ENCODE measurements at regions not wholly inside any gene's neighbourhood (a gene's known extent, or its start where the extent isn't known, plus 50 kb on each side); places are given as distances from the start of the nearest gene placed in this dataset.
"Not testable (repeated sequence)": the region's sequence is repeated elsewhere in the genome, so short reads cannot be mapped to it uniquely, and the experiment has no call there.

- peaks cover 5% of the 10 kb centered on the region for H3K27me3 Mint-ChIP-seq
- no peaks in the 10 kb centered on the region for H3K9me3 Mint-ChIP-seq
- H3K36me3 Mint-ChIP-seq (ENCODE audit: low read depth), result no peaks in the 10 kb centered on the region
- intact Hi-C loops (cut with micrococcal nuclease), result no loop called here
- no peaks in the 10 kb centered on the region for H3K4me1 Mint-ChIP-seq (ENCODE audit: low read depth)
- no peak overlapping the region for H3K27ac Mint-ChIP-seq
- no peak overlapping the region for H3K4me3 Mint-ChIP-seq
These were observed 109.8 kb downstream of the HMHB1 start for GRCh38 chr5:143921525-143922311.

GRCh38 chr5:143922718-143923117 lies 110.8 kb downstream of the HMHB1 start:
- no peak overlapping the region for H3K4me3 Mint-ChIP-seq
- H3K27ac Mint-ChIP-seq, result no peak overlapping the region
- intact Hi-C loops (cut with micrococcal nuclease), result no loop called here
- H3K4me1 Mint-ChIP-seq (ENCODE audit: low read depth), result no peaks in the 10 kb centered on the region
- H3K27me3 Mint-ChIP-seq, result peaks cover 3% of the 10 kb centered on the region
- no peaks in the 10 kb centered on the region for H3K9me3 Mint-ChIP-seq
- H3K36me3 Mint-ChIP-seq (ENCODE audit: low read depth), result no peaks in the 10 kb centered on the region

- no peaks in the 10 kb centered on the region for H3K9me3 Mint-ChIP-seq
- H3K27me3 Mint-ChIP-seq, result peaks cover 1% of the 10 kb centered on the region
- no peak overlapping the region for H3K27ac Mint-ChIP-seq
- intact Hi-C loops (cut with micrococcal nuclease), result no loop called here
- H3K4me1 Mint-ChIP-seq (ENCODE audit: low read depth), result no peaks in the 10 kb centered on the region
- no peaks in the 10 kb centered on the region for H3K36me3 Mint-ChIP-seq (ENCODE audit: low read depth)
- H3K4me3 Mint-ChIP-seq, result no peak overlapping the region
These were observed 111.8 kb downstream of the HMHB1 start for GRCh38 chr5:143923634-143924266.

- Mint-ChIP-seq H3K4me1 (ENCODE audit: low read depth) (no peaks in the 10 kb centered on the region), H3K36me3 (ENCODE audit: low read depth) (no peaks in the 10 kb centered on the region), H3K27ac (no peak overlapping the region), H3K4me3 (no peak overlapping the region), H3K27me3 (peaks cover 1% of the 10 kb centered on the region), H3K9me3 (no peaks in the 10 kb centered on the region)
- intact Hi-C loops (cut with micrococcal nuclease), result no loop called here
These were observed 112.5 kb downstream of the HMHB1 start for GRCh38 chr5:143924311-143924978.

DNA sequence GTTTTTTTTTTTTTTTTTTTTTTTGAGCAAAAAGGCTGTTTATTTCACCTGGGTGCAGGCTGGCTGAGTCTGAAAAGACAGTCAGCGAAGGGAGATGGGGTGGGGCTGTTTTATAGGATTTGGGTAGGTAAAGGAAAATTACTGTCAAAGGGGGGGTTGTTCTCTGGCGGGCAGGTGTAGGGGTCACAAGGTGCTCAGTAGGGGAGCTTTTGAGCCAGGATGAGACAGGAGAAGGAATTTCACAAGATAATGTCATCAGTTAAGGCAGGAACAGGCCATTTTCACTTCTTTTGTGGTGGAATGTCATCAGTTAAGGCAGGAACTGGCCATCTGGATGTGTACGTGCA lies 113.0 kb downstream of the HMHB1 start:
- H3K27me3 Mint-ChIP-seq; H3K4me1 Mint-ChIP-seq (ENCODE audit: low read depth); H3K4me3 Mint-ChIP-seq; H3K27ac Mint-ChIP-seq; H3K9me3 Mint-ChIP-seq; intact Hi-C loops (cut with micrococcal nuclease); H3K36me3 Mint-ChIP-seq (ENCODE audit: low read depth): not testable (repeated sequence)

GRCh38 chr5:143929486-143929885 lies 117.5 kb downstream of the HMHB1 start:
- Mint-ChIP-seq H3K27me3 (no peaks in the 10 kb centered on the region), H3K36me3 (ENCODE audit: low read depth) (no peaks in the 10 kb centered on the region), H3K27ac (no peak overlapping the region), H3K9me3 (peaks cover 26% of the 10 kb centered on the region), H3K4me3 (no peak overlapping the region), H3K4me1 (ENCODE audit: low read depth) (no peaks in the 10 kb centered on the region)
- intact Hi-C loops (cut with micrococcal nuclease), result no loop called here

GRCh38 chr5:143930561-143930960 lies 118.6 kb downstream of the HMHB1 start:
- intact Hi-C loops (cut with micrococcal nuclease), result no loop called here
- Mint-ChIP-seq H3K27ac (no peak overlapping the region), H3K27me3 (no peaks in the 10 kb centered on the region), H3K36me3 (ENCODE audit: low read depth) (no peaks in the 10 kb centered on the region), H3K4me3 (no peak overlapping the region), H3K4me1 (ENCODE audit: low read depth) (no peaks in the 10 kb centered on the region), H3K9me3 (peaks cover 34% of the 10 kb centered on the region)

- Mint-ChIP-seq H3K27me3 (no peaks in the 10 kb centered on the region), H3K4me3 (no peak overlapping the region), H3K9me3 (peaks cover 34% of the 10 kb centered on the region), H3K36me3 (ENCODE audit: low read depth) (no peaks in the 10 kb centered on the region), H3K4me1 (ENCODE audit: low read depth) (no peaks in the 10 kb centered on the region), H3K27ac (no peak overlapping the region)
- intact Hi-C loops (cut with micrococcal nuclease), result no loop called here
These were observed 119.5 kb downstream of the HMHB1 start for GRCh38 chr5:143931476-143931875.

- H3K4me3 Mint-ChIP-seq, result no peak overlapping the region
- no peaks in the 10 kb centered on the region for H3K4me1 Mint-ChIP-seq (ENCODE audit: low read depth)
- intact Hi-C loops (cut with micrococcal nuclease), result no loop called here
- no peaks in the 10 kb centered on the region for H3K27me3 Mint-ChIP-seq
- H3K36me3 Mint-ChIP-seq (ENCODE audit: low read depth), result no peaks in the 10 kb centered on the region
- no peak overlapping the region for H3K27ac Mint-ChIP-seq
- H3K9me3 Mint-ChIP-seq, result peaks cover 34% of the 10 kb centered on the region
These were observed 120.0 kb downstream of the HMHB1 start for GRCh38 chr5:143931986-143932385.

DNA sequence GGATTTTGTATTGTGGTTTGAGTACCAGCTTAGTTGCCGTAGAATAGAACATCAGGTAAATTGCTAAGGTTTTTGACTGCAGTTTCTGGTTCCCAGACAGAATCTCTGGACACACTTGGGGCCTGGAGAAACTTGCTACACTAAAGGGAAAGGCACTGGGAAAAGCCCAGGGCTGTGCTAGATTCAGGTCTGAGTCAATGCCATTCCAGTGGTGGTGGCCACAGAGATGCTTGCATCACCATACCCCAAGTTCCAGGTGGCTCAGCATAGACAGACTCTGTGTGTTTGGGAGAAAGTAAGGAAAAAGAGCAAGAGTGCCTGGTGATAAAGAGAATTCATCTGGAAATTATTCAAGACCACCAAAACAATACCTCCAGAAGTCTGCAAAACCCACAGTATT lies 120.6 kb downstream of the HMHB1 start:
- Mint-ChIP-seq H3K9me3 (peaks cover 34% of the 10 kb centered on the region), H3K27ac (no peak overlapping the region), H3K4me1 (ENCODE audit: low read depth) (no peaks in the 10 kb centered on the region), H3K4me3 (no peak overlapping the region), H3K27me3 (no peaks in the 10 kb centered on the region), H3K36me3 (ENCODE audit: low read depth) (no peaks in the 10 kb centered on the region)
- intact Hi-C loops (cut with micrococcal nuclease), result no loop called here

DNA sequence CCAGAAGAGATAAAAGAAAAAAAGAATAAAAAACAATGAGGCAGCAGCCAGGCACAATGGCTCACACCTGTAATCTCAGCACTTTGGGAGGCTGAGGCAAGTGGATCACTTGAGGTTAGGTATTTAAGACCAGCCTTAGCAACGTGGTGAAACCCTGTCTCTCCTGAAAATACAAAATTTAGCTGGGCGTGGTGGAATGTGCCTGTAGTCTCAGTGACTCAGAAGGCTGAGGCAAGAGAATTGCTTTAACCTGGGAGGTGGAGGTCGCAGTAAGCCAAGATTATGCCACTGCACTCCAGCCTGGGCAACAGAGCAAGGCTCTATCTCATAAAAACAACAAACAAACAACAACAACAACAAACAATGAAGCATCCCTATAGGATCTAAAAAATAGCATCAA lies 121.5 kb downstream of the HMHB1 start:
- intact Hi-C loops (cut with micrococcal nuclease), result no loop called here
- H3K36me3 Mint-ChIP-seq (ENCODE audit: low read depth), result no peaks in the 10 kb centered on the region

DNA sequence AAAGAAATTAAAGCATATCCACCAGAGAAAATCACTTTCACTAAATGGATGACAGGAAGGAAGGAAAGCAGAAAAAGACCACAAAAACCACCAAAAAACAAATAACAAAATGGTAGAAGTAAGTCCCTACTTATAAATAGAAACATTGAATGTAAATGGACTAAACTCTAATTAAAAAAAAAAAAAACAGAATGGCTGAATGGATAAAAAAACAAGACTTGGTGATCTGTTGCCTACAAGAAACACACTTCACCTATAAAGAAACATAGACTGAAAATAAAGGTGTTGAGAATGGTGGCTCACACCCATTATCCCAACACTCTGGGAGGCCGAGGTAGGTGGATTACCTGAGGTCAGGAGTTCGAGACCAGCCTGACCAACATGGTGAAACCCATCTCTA lies 122.9 kb downstream of the HMHB1 start:
- intact Hi-C loops (cut with micrococcal nuclease), result no loop called here
- Mint-ChIP-seq H3K36me3 (ENCODE audit: low read depth) (no peaks in the 10 kb centered on the region), H3K27me3 (no peaks in the 10 kb centered on the region), H3K27ac (no peak overlapping the region), H3K4me3 (no peak overlapping the region), H3K9me3 (peaks cover 34% of the 10 kb centered on the region), H3K4me1 (ENCODE audit: low read depth) (no peaks in the 10 kb centered on the region)

More for the DNA sequence above, 121.5 kb downstream of the HMHB1 start:
- no peaks in the 10 kb centered on the region for H3K27me3 Mint-ChIP-seq
- H3K27ac Mint-ChIP-seq, result no peak overlapping the region
- peaks cover 34% of the 10 kb centered on the region for H3K9me3 Mint-ChIP-seq
- H3K4me1 Mint-ChIP-seq (ENCODE audit: low read depth), result no peaks in the 10 kb centered on the region
- no peak overlapping the region for H3K4me3 Mint-ChIP-seq

GRCh38 chr5:143938230-143938629 lies 126.3 kb downstream of the HMHB1 start:
- H3K27me3 Mint-ChIP-seq, result no peaks in the 10 kb centered on the region
- intact Hi-C loops (cut with micrococcal nuclease), result no loop called here
- H3K9me3 Mint-ChIP-seq, result peaks cover 42% of the 10 kb centered on the region
- H3K36me3 Mint-ChIP-seq (ENCODE audit: low read depth), result no peaks in the 10 kb centered on the region
- H3K27ac Mint-ChIP-seq, result no peak overlapping the region
- H3K4me3 Mint-ChIP-seq, result no peak overlapping the region
- no peaks in the 10 kb centered on the region for H3K4me1 Mint-ChIP-seq (ENCODE audit: low read depth)

DNA sequence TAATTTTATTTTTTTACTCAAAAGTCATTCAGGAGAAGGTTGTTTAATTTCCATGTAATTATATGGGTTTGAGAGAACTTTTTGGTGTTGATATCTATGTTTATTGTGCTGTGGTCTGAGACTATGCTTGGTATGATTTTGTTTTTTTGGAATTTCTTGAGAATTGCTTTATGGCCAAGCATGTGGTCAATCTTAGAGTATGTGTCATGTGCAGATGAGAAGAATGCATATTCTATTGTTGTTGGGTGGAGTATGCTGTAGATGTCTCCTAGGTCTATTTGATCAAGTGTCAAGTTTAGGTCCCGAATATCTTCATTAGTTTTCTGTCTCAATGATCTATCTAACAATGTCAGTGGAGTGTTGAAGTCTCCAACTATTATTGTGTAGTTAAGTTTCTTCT lies 134.9 kb downstream of the HMHB1 start:
- Mint-ChIP-seq H3K4me1 (ENCODE audit: low read depth) (no peaks in the 10 kb centered on the region), H3K27me3 (peaks cover 1% of the 10 kb centered on the region), H3K9me3 (peaks cover 43% of the 10 kb centered on the region), H3K36me3 (ENCODE audit: low read depth) (no peaks in the 10 kb centered on the region), H3K4me3 (no peak overlapping the region), H3K27ac (no peak overlapping the region)
- intact Hi-C loops (cut with micrococcal nuclease), result no loop called here
